ENCODE measurements at regions not wholly inside any gene's neighbourhood (a gene's known extent, or its start where the extent isn't known, plus 50 kb on each side); places are given as distances from the start of the nearest gene placed in this dataset.

DNA sequence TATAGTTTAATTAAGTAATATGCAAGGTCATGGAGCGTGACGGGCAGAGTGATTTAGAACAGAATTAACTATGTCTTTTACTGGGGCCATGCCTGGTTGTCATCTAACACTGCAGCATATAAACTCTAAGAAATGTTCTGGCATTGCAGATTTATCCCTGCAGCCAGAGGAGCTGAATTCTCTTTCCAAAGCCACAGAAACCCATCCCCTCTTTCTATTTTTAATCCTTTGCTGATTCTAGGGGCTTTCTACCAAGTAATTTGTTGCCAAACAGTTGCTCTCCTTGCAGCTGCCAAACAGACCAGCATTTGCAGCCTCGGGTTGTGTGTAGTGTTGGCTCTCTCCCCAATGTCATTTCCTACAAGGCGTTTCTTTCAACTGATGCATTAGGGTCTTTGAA, 243.2 kb upstream of the MON1B start:
- Histone ChIP-seq H3K27ac (peak overlapping the region; percentile 76), H3K27me3 (ENCODE audit: insufficient read depth in 3 of 3, low read length in 2 of 3) (no peaks in the 10 kb centered on the region), H3K4me3 (no peak overlapping the region), H3K9me3 (no peaks in the 10 kb centered on the region), H3K36me3 (ENCODE audit: insufficient read depth in 1 of 2, low read depth in 1 of 2) (no peaks in the 10 kb centered on the region), H3K4me1 (peaks cover 3% of the 10 kb centered on the region)
- TF ChIP-seq, protein P1, sequence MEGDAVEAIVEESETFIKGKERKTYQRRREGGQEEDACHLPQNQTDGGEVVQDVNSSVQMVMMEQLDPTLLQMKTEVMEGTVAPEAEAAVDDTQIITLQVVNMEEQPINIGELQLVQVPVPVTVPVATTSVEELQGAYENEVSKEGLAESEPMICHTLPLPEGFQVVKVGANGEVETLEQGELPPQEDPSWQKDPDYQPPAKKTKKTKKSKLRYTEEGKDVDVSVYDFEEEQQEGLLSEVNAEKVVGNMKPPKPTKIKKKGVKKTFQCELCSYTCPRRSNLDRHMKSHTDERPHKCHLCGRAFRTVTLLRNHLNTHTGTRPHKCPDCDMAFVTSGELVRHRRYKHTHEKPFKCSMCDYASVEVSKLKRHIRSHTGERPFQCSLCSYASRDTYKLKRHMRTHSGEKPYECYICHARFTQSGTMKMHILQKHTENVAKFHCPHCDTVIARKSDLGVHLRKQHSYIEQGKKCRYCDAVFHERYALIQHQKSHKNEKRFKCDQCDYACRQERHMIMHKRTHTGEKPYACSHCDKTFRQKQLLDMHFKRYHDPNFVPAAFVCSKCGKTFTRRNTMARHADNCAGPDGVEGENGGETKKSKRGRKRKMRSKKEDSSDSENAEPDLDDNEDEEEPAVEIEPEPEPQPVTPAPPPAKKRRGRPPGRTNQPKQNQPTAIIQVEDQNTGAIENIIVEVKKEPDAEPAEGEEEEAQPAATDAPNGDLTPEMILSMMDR (IDR thresholded peaks at IDR 0.05) = no peak
- DNase-seq (no peak), ATAC-seq (peak in 2 of 4 donors; percentile 67 to 75)
- WGBS, 3 donors = 14 to 17% (median 15%) methylated on average over 4 of the region's 4 CpGs
- intact Hi-C loops (cut with DNase I) = no loop called here

DNA sequence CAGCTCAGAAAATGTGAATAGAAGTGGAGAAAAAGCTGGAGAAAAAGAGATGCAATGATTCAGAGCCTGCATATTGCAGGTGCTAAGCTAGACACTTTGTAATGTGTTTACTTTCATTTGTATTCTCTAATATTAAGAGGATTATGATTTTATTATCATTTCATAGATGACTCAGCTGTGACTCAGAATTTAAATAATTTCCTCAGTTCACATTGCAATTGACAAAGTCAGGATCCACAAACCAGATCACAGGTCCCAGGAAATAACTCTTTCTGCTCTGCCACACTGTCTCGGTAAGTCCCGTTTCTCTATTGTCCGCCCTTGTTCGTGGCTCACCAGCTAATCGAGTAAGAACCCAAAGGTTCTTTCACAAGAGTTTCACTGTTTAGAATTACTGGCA, 235.4 kb upstream of the MON1B start:
- ATAC-seq (no peak), DNase-seq (no peak)
- Histone ChIP-seq H3K4me3 (no peak overlapping the region), H3K27me3 (ENCODE audit: insufficient read depth in 3 of 3, low read length in 2 of 3) (no peaks in the 10 kb centered on the region), H3K36me3 (ENCODE audit: insufficient read depth in 1 of 2, low read depth in 1 of 2) (no peaks in the 10 kb centered on the region), H3K9me3 (no peaks in the 10 kb centered on the region), H3K27ac (no peak overlapping the region), H3K4me1 (no peaks in the 10 kb centered on the region)
- TF ChIP-seq, protein P1 (IDR thresholded peaks at IDR 0.05) = no peak
- WGBS, 3 donors = 83 to 91% (median 84%) methylated on average over 5 of the region's 5 CpGs
- intact Hi-C loops (cut with DNase I) = no loop called here

DNA sequence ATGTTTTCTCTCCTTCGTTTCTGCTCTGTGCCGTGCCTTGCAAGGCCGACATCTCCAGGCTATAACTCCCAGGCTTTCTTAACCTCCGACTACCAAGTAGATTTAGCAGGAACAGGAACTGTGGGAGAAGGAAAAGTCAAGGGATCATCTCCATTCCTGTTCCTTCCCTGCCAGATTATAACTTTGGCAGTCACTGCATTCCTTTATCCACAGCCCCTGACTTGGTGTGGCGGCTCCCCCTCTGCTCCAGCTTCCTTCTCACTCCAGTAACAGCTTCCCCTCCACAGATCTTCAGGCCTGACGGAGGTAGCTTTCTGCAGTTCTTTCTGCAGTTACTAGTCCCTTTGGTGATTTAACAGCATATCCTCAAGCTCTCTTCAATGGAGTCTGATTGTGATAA, 234.6 kb upstream of the MON1B start:
- no peaks in the 10 kb centered on the region for H3K9me3 ChIP-seq
- intact Hi-C loops (cut with DNase I) = no loop called here
- no peak overlapping the region for H3K27ac ChIP-seq
- ATAC-seq (no peak), DNase-seq (no peak)
- TF ChIP-seq, protein P1 (IDR thresholded peaks at IDR 0.05) = no peak
- H3K36me3 ChIP-seq (ENCODE audit: insufficient read depth in 1 of 2, low read depth in 1 of 2) = no peaks in the 10 kb centered on the region
- no peaks in the 10 kb centered on the region for H3K27me3 ChIP-seq (ENCODE audit: insufficient read depth in 3 of 3, low read length in 2 of 3)
- no peaks in the 10 kb centered on the region for H3K4me1 ChIP-seq
- 60 to 72% (median 70%) methylated on average over 6 of the region's 6 CpGs for WGBS, 3 donors
- no peak overlapping the region for H3K4me3 ChIP-seq

DNA sequence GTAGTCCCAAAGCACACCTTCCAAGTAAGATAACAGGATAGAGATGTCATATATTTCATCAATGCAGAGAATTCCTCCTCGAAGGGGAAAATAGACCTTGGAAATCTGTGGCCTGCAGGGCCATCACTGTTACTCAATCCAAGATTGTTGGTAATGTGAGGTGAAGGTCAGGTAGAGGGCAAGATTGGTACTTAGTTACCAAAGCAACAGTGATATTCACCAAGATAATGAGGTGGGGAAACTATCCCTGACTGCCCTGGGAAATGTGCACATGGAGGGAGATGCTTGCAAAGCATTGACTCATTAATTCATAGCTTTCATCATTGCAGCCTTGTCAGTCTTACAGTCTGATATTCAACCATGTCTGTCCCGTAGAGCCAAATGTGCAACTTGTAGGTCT, 234.1 kb upstream of the MON1B start:
- H3K4me3 ChIP-seq = no peak overlapping the region
- H3K27ac ChIP-seq = no peak overlapping the region
- DNase-seq (no peak), ATAC-seq (no peak)
- 68 to 79% (median 72%) methylated on average over 2 of the region's 2 CpGs for WGBS, 3 donors
- intact Hi-C loops (cut with DNase I) = no loop called here
- no peaks in the 10 kb centered on the region for H3K9me3 ChIP-seq
- H3K36me3 ChIP-seq (ENCODE audit: insufficient read depth in 1 of 2, low read depth in 1 of 2) = no peaks in the 10 kb centered on the region
- no peaks in the 10 kb centered on the region for H3K27me3 ChIP-seq (ENCODE audit: insufficient read depth in 3 of 3, low read length in 2 of 3)
- H3K4me1 ChIP-seq = no peaks in the 10 kb centered on the region
- TF ChIP-seq, protein P1 (IDR thresholded peaks at IDR 0.05) = no peak

DNA sequence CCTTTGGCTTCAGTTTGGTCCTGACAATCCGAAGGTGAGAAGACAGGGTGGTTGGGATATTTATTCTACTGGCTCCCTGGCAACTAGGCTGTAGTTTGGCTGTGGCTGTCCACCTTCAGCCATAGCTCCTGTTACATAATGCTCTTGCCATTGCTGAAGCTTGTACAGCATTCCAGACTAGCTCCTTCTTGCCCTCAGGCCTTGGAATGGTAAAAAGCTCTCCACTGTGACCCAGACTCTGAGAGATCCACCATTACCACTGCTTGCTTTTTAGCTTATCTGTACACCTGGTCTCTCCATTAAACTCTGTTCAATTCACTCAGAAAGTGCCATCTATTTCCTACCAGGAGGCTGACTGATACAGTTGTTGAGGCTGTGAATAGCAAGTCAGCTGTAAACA, 231.8 kb upstream of the MON1B start:
- 27 to 36% (median 31%) methylated on average over 1 of the region's 1 CpG for WGBS, 3 donors
- TF ChIP-seq, protein P1 (IDR thresholded peaks at IDR 0.05) = no peak
- Histone ChIP-seq H3K27me3 (ENCODE audit: insufficient read depth in 3 of 3, low read length in 2 of 3) (no peaks in the 10 kb centered on the region), H3K27ac (no peak overlapping the region), H3K4me3 (no peak overlapping the region), H3K36me3 (ENCODE audit: insufficient read depth in 1 of 2, low read depth in 1 of 2) (no peaks in the 10 kb centered on the region), H3K4me1 (no peaks in the 10 kb centered on the region), H3K9me3 (no peaks in the 10 kb centered on the region)
- ATAC-seq (no peak), DNase-seq (no peak)
- intact Hi-C loops (cut with DNase I) = no loop called here
